ENCODE measurements at regions not wholly inside any gene's neighbourhood (a gene's known extent, or its start where the extent isn't known, plus 50 kb on each side); places are given as distances from the start of the nearest gene placed in this dataset.
"Not testable (repeated sequence)": the region's sequence is repeated elsewhere in the genome, so short reads cannot be mapped to it uniquely, and the experiment has no call there.

GRCh38 chr12:124706363-124706762 is 139.0 kb upstream of the NCOR2 start:
- Histone ChIP-seq H3K27ac (ENCODE audit: low read depth in 2 of 2, low read length in 2 of 2) (no peak overlapping the region), H3K9me3 (ENCODE audit: control insufficient read depth in 2 of 2, low read length in 2 of 2) (no peaks in the 10 kb centered on the region), H3K4me3 (ENCODE audit: low read length in 2 of 2) (no peak overlapping the region), H3K27me3 (ENCODE audit: control insufficient read depth in 2 of 2, insufficient read depth in 2 of 2, low read length in 2 of 2) (no peaks in the 10 kb centered on the region), H3K36me3 (ENCODE audit: control insufficient read depth in 2 of 2, insufficient read depth in 2 of 2, low read length in 2 of 2) (no peaks in the 10 kb centered on the region), H3K4me1 (ENCODE audit: control insufficient read depth in 2 of 2, insufficient read depth in 2 of 2, low read length in 2 of 2) (no peaks in the 10 kb centered on the region), H3K9ac (ENCODE audit: low read depth in 1 of 2, low read length in 2 of 2) (no peak overlapping the region)

- H3K9me3 ChIP-seq (ENCODE audit: control insufficient read depth in 2 of 2, low read length in 2 of 2) = no peaks in the 10 kb centered on the region
- no peaks in the 10 kb centered on the region for H3K4me1 ChIP-seq (ENCODE audit: control insufficient read depth in 2 of 2, insufficient read depth in 2 of 2, low read length in 2 of 2)
- no peaks in the 10 kb centered on the region for H3K36me3 ChIP-seq (ENCODE audit: control insufficient read depth in 2 of 2, insufficient read depth in 2 of 2, low read length in 2 of 2)
- H3K27me3 ChIP-seq (ENCODE audit: control insufficient read depth in 2 of 2, insufficient read depth in 2 of 2, low read length in 2 of 2) = no peaks in the 10 kb centered on the region
- no peak overlapping the region for H3K27ac ChIP-seq (ENCODE audit: low read depth in 2 of 2, low read length in 2 of 2)
- no peak overlapping the region for H3K4me3 ChIP-seq (ENCODE audit: low read length in 2 of 2)
- H3K9ac ChIP-seq (ENCODE audit: low read depth in 1 of 2, low read length in 2 of 2) = no peak overlapping the region
Observed at GRCh38 chr12:124705545-124706138, 138.2 kb upstream of the NCOR2 start.

- Histone ChIP-seq H3K9ac (ENCODE audit: low read depth in 1 of 2, low read length in 2 of 2) (no peak overlapping the region), H3K4me1 (ENCODE audit: control insufficient read depth in 2 of 2, insufficient read depth in 2 of 2, low read length in 2 of 2) (no peaks in the 10 kb centered on the region), H3K27ac (ENCODE audit: low read depth in 2 of 2, low read length in 2 of 2) (no peak overlapping the region), H3K27me3 (ENCODE audit: control insufficient read depth in 2 of 2, insufficient read depth in 2 of 2, low read length in 2 of 2) (no peaks in the 10 kb centered on the region), H3K9me3 (ENCODE audit: control insufficient read depth in 2 of 2, low read length in 2 of 2) (no peaks in the 10 kb centered on the region), H3K36me3 (ENCODE audit: control insufficient read depth in 2 of 2, insufficient read depth in 2 of 2, low read length in 2 of 2) (no peaks in the 10 kb centered on the region), H3K4me3 (ENCODE audit: low read length in 2 of 2) (no peak overlapping the region)
Observed at GRCh38 chr12:124704619-124705018, 137.2 kb upstream of the NCOR2 start.

DNA sequence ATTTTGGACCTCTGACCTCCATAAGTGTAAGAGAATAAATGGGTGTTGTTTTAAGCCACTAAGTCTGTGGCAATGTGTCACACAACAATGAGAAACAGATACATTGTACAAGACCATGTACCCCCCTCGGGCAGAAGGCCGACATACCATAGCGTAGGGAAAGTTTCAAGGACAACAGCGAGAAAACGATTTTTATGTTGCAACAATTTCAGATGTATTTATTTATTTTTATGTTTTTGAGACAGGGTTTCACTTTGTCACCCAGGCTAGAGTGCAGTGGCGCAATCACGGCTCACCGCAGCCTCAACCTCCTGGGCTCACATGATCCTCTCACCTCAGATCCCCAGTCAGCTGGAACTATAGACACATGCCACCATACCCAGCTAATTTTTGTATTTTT is 136.4 kb upstream of the NCOR2 start:
- Histone ChIP-seq H3K4me3 (ENCODE audit: low read length in 2 of 2) (no peak overlapping the region), H3K4me1 (ENCODE audit: control insufficient read depth in 2 of 2, insufficient read depth in 2 of 2, low read length in 2 of 2) (peaks cover 0 to 1% of the 10 kb centered on the region in 2 donors), H3K36me3 (ENCODE audit: control insufficient read depth in 2 of 2, insufficient read depth in 2 of 2, low read length in 2 of 2) (no peaks in the 10 kb centered on the region), H3K27me3 (ENCODE audit: control insufficient read depth in 2 of 2, insufficient read depth in 2 of 2, low read length in 2 of 2) (no peaks in the 10 kb centered on the region), H3K27ac (ENCODE audit: low read depth in 2 of 2, low read length in 2 of 2) (no peak overlapping the region), H3K9ac (ENCODE audit: low read depth in 1 of 2, low read length in 2 of 2) (no peak overlapping the region), H3K9me3 (ENCODE audit: control insufficient read depth in 2 of 2, low read length in 2 of 2) (no peaks in the 10 kb centered on the region)

GRCh38 chr12:124702736-124703135 is 135.3 kb upstream of the NCOR2 start:
- no peaks in the 10 kb centered on the region for H3K27me3 ChIP-seq (ENCODE audit: control insufficient read depth in 2 of 2, insufficient read depth in 2 of 2, low read length in 2 of 2)
- no peak overlapping the region for H3K4me3 ChIP-seq (ENCODE audit: low read length in 2 of 2)
- H3K9me3 ChIP-seq (ENCODE audit: control insufficient read depth in 2 of 2, low read length in 2 of 2) = no peaks in the 10 kb centered on the region
- H3K36me3 ChIP-seq (ENCODE audit: control insufficient read depth in 2 of 2, insufficient read depth in 2 of 2, low read length in 2 of 2) = no peaks in the 10 kb centered on the region
- H3K4me1 ChIP-seq (ENCODE audit: control insufficient read depth in 2 of 2, insufficient read depth in 2 of 2, low read length in 2 of 2) = peaks cover 2 to 4% of the 10 kb centered on the region in 2 donors
- H3K27ac ChIP-seq (ENCODE audit: low read depth in 2 of 2, low read length in 2 of 2) = no peak overlapping the region
- no peak overlapping the region for H3K9ac ChIP-seq (ENCODE audit: low read depth in 1 of 2, low read length in 2 of 2)

GRCh38 chr12:124700810-124701592 is 133.6 kb upstream of the NCOR2 start:
- peaks cover 2 to 4% of the 10 kb centered on the region in 2 donors for H3K4me1 ChIP-seq (ENCODE audit: control insufficient read depth in 2 of 2, insufficient read depth in 2 of 2, low read length in 2 of 2)
- no peaks in the 10 kb centered on the region for H3K9me3 ChIP-seq (ENCODE audit: control insufficient read depth in 2 of 2, low read length in 2 of 2)
- H3K27ac ChIP-seq (ENCODE audit: low read depth in 2 of 2, low read length in 2 of 2) = no peak overlapping the region
- no peaks in the 10 kb centered on the region for H3K36me3 ChIP-seq (ENCODE audit: control insufficient read depth in 2 of 2, insufficient read depth in 2 of 2, low read length in 2 of 2)
- no peak overlapping the region for H3K9ac ChIP-seq (ENCODE audit: low read depth in 1 of 2, low read length in 2 of 2)
- no peaks in the 10 kb centered on the region for H3K27me3 ChIP-seq (ENCODE audit: control insufficient read depth in 2 of 2, insufficient read depth in 2 of 2, low read length in 2 of 2)
- H3K4me3 ChIP-seq (ENCODE audit: low read length in 2 of 2) = no peak overlapping the region

DNA sequence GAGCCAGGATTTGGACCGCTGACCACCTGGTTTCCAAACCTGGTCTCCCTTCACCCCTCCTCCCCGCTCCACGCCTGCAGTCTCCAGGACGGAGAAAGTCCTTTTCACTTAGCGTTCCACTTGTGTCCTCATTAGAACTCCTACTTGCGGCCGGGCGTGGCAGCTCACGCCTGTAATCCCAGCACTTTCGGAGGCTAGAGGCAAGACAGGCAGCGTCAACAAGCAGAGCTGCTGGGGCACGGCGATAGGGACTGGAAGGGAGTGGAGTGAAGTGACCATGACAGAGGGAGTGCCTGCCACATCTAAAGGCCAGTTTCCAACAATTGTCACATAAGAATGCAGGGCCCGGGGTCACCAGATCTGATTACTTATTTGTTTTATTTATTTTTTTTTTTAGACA is 132.5 kb upstream of the NCOR2 start:
- Histone ChIP-seq H3K36me3 (ENCODE audit: control insufficient read depth in 2 of 2, insufficient read depth in 2 of 2, low read length in 2 of 2) (no peaks in the 10 kb centered on the region), H3K4me1 (ENCODE audit: control insufficient read depth in 2 of 2, insufficient read depth in 2 of 2, low read length in 2 of 2) (peaks cover 2 to 4% of the 10 kb centered on the region in 2 donors), H3K27ac (ENCODE audit: low read depth in 2 of 2, low read length in 2 of 2) (no peak overlapping the region), H3K27me3 (ENCODE audit: control insufficient read depth in 2 of 2, insufficient read depth in 2 of 2, low read length in 2 of 2) (no peaks in the 10 kb centered on the region), H3K4me3 (ENCODE audit: low read length in 2 of 2) (no peak overlapping the region), H3K9me3 (ENCODE audit: control insufficient read depth in 2 of 2, low read length in 2 of 2) (no peaks in the 10 kb centered on the region), H3K9ac (ENCODE audit: low read depth in 1 of 2, low read length in 2 of 2) (no peak overlapping the region)

GRCh38 chr12:124698998-124699305 is 131.5 kb upstream of the NCOR2 start:
- Histone ChIP-seq H3K9me3 (ENCODE audit: control insufficient read depth in 2 of 2, low read length in 2 of 2) (no peaks in the 10 kb centered on the region), H3K4me1 (ENCODE audit: control insufficient read depth in 2 of 2, insufficient read depth in 2 of 2, low read length in 2 of 2) (peaks cover 2 to 4% of the 10 kb centered on the region in 2 donors), H3K27ac (ENCODE audit: low read depth in 2 of 2, low read length in 2 of 2) (peak overlapping the region; percentile 26 to 44), H3K9ac (ENCODE audit: low read depth in 1 of 2, low read length in 2 of 2) (no peak overlapping the region), H3K4me3 (ENCODE audit: low read length in 2 of 2) (no peak overlapping the region), H3K27me3 (ENCODE audit: control insufficient read depth in 2 of 2, insufficient read depth in 2 of 2, low read length in 2 of 2) (no peaks in the 10 kb centered on the region), H3K36me3 (ENCODE audit: control insufficient read depth in 2 of 2, insufficient read depth in 2 of 2, low read length in 2 of 2) (no peaks in the 10 kb centered on the region)

DNA sequence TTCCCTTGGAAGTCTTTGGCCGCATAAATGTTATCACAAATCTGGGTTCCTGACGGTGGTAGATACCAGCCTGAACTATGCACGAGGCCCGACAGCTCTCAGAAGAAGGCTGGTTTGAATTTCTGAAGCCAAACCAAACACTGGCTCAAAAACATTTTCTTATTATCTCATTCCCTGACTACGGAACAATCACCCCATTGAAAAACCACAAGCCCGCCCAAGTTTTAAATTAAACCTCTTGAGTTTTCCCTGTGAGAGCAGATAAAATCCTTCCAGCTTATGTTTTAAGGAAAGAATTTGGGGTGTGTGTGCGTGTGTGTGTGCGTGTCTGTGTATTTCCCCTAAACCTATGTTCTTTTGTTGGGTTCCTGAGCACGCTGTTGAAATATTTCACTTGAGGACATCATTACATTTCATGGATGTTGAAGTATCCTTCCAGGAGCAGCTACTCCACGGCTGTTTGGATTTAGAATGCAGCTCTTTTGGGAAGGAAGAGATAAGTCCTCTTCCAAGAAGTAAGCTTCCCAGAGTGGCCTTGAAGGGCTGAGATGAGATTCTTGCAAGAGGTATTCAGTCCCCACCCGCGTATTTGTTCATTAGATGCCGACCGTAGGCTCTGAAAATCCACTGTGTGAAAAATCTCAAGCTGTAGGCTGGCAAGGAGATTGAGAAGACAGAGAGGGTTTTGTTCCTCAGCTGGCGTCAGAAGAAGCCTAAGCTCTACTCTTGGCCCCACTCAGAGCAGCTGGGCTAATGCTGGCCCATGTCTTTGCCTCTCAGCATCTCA is 131.0 kb upstream of the NCOR2 start:
- Histone ChIP-seq H3K4me3 (ENCODE audit: low read length in 2 of 2) (no peak overlapping the region), H3K27ac (ENCODE audit: low read depth in 2 of 2, low read length in 2 of 2) (peak overlapping the region; percentile 43 to 44), H3K9me3 (ENCODE audit: control insufficient read depth in 2 of 2, low read length in 2 of 2) (no peaks in the 10 kb centered on the region), H3K36me3 (ENCODE audit: control insufficient read depth in 2 of 2, insufficient read depth in 2 of 2, low read length in 2 of 2) (no peaks in the 10 kb centered on the region), H3K9ac (ENCODE audit: low read depth in 1 of 2, low read length in 2 of 2) (no peak overlapping the region), H3K27me3 (ENCODE audit: control insufficient read depth in 2 of 2, insufficient read depth in 2 of 2, low read length in 2 of 2) (no peaks in the 10 kb centered on the region), H3K4me1 (ENCODE audit: control insufficient read depth in 2 of 2, insufficient read depth in 2 of 2, low read length in 2 of 2) (peaks cover 2 to 4% of the 10 kb centered on the region in 2 donors)

DNA sequence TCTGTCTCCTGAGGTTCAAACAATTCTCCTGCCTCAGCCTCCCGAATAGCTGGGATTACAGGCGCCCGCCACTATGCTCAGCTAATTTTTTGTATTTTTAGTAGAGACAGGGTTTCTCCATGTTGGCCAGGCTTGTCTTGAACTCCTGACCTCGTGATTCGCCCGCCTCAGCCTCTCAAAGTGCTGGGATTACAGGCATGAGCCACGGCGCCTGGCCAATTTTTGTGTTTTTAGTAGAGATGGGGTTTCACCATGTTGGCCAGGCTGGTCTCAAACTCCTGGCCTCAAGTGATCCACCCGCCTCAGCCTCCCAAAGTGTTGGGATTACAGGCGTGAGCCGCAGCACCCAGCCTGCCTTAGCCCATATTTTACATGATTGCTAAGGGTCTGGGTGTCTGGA is 130.3 kb upstream of the NCOR2 start:
- H3K27ac ChIP-seq (ENCODE audit: low read depth in 2 of 2, low read length in 2 of 2) = peak overlapping the region in 1 of 2 donors; percentile 43
- H3K9ac ChIP-seq (ENCODE audit: low read depth in 1 of 2, low read length in 2 of 2); H3K4me3 ChIP-seq (ENCODE audit: low read length in 2 of 2); H3K9me3 ChIP-seq (ENCODE audit: control insufficient read depth in 2 of 2, low read length in 2 of 2); H3K27me3 ChIP-seq (ENCODE audit: control insufficient read depth in 2 of 2, insufficient read depth in 2 of 2, low read length in 2 of 2); H3K36me3 ChIP-seq (ENCODE audit: control insufficient read depth in 2 of 2, insufficient read depth in 2 of 2, low read length in 2 of 2); H3K4me1 ChIP-seq (ENCODE audit: control insufficient read depth in 2 of 2, insufficient read depth in 2 of 2, low read length in 2 of 2): not testable (repeated sequence)
